GM12873 (cell line): ENCODE measurements at regions not wholly inside any gene's neighbourhood (a gene's known extent, or its start where the extent isn't known, plus 50 kb on each side); places are given as distances from the start of the nearest gene placed in this dataset.

ENCODE experiments used
- CTCF ChIP-seq: IDR thresholded peaks from 2 replicates; pipeline ENCODE4 v1.5.1; 2012; ENCODE audit warnings: low read depth, mild to moderate bottlenecking, moderate library complexity, low read length, control low read depth; ENCODE audit not compliant: insufficient read depth; ENCODE audit errors: missing control alignments

DNA sequence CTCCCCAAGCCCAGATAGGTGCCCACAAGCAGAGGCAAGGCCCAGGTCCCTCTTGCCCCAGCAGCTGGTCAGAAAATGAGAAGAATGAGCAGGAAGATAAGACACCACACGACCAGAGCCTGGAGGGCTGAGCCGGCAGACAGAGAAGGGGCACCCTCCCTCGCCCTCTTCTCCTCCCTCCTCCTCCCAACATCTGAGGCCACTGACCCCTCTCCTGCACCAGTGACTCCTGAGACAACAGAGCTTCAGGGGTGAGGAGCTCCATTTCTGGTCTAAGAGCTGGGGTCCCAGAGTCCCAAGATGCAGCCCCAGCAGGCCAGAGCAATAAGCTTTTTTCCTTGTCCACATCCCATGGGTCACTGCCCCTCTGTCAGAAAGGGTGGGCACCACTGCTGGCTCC lies 159.2 kb downstream of the TRIM29 start:
- TF ChIP-seq CTCF, result no peak

GRCh38 chr11:119977881-119978280 lies 160.0 kb downstream of the TRIM29 start:
- TF ChIP-seq CTCF, result no peak

- TF ChIP-seq CTCF, result no peak
Measured at GRCh38 chr11:119977561-119977860, 160.4 kb downstream of the TRIM29 start.

DNA sequence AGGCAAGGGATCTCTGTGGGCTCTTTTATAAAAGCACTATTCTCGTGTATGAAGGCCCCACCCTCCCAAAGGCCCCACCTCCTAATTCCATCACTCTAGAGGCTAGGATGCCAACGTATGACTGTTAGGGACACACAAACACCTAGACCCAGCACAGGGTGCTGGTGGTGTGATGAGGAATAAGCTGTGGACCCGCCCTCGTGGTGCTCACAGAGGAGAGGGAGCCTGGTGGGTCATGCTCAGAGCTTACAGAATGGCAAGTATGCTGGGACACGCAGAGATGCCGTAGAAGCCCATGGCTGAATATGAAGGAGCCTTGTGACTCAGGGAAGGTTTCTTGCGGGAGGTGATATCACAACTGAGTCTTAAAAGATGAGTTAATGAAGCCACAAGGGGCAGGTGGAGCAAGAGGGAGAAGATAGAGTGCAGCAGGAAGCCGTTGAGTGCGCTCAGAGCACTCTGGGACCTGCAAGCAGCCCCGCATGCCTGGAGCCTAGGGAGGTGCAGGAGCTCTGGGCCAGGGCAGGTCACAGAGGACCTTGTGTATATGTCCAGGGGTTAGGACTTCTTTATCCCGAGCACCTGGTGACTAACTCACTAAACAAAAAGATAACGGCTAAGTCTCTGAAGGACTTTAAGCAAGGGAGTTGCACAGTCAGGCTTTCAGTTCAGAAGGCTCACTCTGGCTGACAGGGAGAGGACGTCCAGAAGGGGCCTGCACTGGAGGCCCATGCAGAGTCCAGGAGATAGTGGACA lies 160.9 kb downstream of the TRIM29 start:
- no peak for TF ChIP-seq CTCF

- TF ChIP-seq CTCF, result no peak
Measured at GRCh38 chr11:119975561-119976152, 162.3 kb downstream of the TRIM29 start.

DNA sequence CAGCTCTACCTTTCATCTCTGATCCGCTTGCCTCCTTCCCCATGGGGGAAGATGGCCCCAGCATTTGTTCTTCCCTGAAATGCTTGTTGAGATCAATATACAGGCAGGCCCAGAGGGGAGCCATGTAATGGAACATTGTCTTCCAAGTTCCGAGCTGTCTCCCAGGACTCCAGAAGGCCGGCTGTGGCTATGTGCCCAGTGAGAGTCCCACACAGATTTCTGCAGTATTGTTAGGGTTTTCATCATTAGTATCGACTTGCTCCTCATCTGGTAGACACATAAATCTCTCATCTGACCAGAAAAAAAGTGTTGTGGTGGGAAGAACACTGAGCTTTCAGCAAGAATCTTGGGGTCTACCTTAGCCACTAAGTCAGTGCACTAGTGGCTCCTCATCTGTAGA lies 163.4 kb downstream of the TRIM29 start:
- TF ChIP-seq CTCF, result no peak

DNA sequence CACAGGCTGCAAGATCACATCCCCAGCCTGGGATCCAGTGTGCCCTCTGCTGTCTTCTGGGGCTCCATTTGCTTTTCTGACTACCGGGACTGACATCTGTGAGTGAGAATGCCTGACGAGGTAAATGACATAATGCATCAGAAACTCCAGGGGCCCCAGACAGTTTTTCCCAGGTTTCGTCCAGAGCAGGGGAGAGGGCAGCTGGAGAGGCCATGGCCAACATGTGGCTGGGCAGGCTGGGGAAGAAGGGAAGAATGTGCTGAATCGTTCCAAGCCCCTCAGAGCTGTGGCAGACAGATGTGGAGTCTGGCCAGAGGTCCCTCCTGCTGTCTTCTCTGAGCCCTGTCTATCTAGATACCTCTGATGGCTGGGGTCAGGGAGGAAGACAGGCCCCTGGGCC lies 163.9 kb downstream of the TRIM29 start:
- no peak for TF ChIP-seq CTCF
